Neural cell (in vitro differentiated cells): ENCODE measurements at regions not wholly inside any gene's neighbourhood (a gene's known extent, or its start where the extent isn't known, plus 50 kb on each side); places are given as distances from the start of the nearest gene placed in this dataset.

Source experiments
- H2AFZ ChIP-seq: fragments of 200-600, 300-800 bp; sonication (generic), shearing (Covaris generic); 2 replicates; pipeline ENCODE4 v1.6.0; 2014; ENCODE audit warnings: low read depth, mild to moderate bottlenecking, antibody characterized with exemption, low read length, moderate library complexity
- H3F3A ChIP-seq: fragments of 200-600 bp; shearing (Covaris generic); 2 replicates; pipeline ENCODE4 v1.6.1; 2016; ENCODE audit warnings: mild to moderate bottlenecking, moderate library complexity, mixed read lengths, antibody characterized with exemption, low read length; ENCODE audit not compliant: insufficient read depth, poor library complexity, severe bottlenecking
- H3K27ac ChIP-seq: fragments of 200-600, 300-800 bp; sonication (generic), shearing (Covaris generic); 2 replicates; pipeline ENCODE4 v1.5.1; 2014; ENCODE audit warnings: mild to moderate bottlenecking, low read length, moderate library complexity
- H3K27me3 ChIP-seq: fragments of 300-800, 200-600 bp; sonication (generic), shearing (Covaris generic); 2 replicates; pipeline ENCODE4 v1.6.0; 2014; ENCODE audit warnings: mild to moderate bottlenecking, low read depth, low read length, moderate library complexity; ENCODE audit not compliant: insufficient read depth
- H3K36me3 ChIP-seq: fragments of 300-800, 200-600 bp; sonication (generic), shearing (Covaris generic); 2 replicates; pipeline ENCODE4 v1.5.1; 2014; ENCODE audit warnings: mild to moderate bottlenecking, antibody characterized with exemption, low read length, moderate library complexity; ENCODE audit not compliant: insufficient read depth
- H3K4me2 ChIP-seq: fragments of 300-800, 200-600 bp; sonication (generic), shearing (Covaris generic); 2 replicates; pipeline ENCODE4 v1.6.0; 2014; ENCODE audit warnings: mild to moderate bottlenecking, low read length
- H3K4me3 ChIP-seq: fragments of 300-800, 200-600 bp; sonication (generic), shearing (Covaris generic); 2 replicates; pipeline ENCODE4 v1.5.1; 2014; ENCODE audit warnings: mild to moderate bottlenecking, low read length, moderate library complexity
- H3K79me2 ChIP-seq: fragments of 200-600 bp; shearing (Covaris generic); replicated peaks from 2 replicates; pipeline ENCODE4 v1.6.0; 2014; ENCODE audit warnings: mild to moderate bottlenecking, low read length, moderate library complexity; ENCODE audit not compliant: insufficient read depth
- H3K9ac ChIP-seq: fragments of 300-800, 200-600 bp; sonication (generic), shearing (Covaris generic); 2 replicates; pipeline ENCODE4 v1.6.1; 2016; ENCODE audit warnings: mild to moderate bottlenecking, low read length, mixed read lengths
- H3K9me2 ChIP-seq: fragments of 200-600 bp; shearing (Covaris generic); 2 replicates; pipeline ENCODE4 v1.6.1; 2016; ENCODE audit warnings: mild to moderate bottlenecking, low read length, mixed read lengths; ENCODE audit not compliant: insufficient read depth
- H3K9me3 ChIP-seq: fragments of 200-600, 300-800 bp; sonication (generic), shearing (Covaris generic); 2 replicates; pipeline ENCODE4 v1.6.1; 2016; ENCODE audit warnings: mild to moderate bottlenecking, mixed run types, low read length, moderate library complexity, mixed read lengths
- H4K20me1 ChIP-seq: fragments of 200-600 bp; shearing (Covaris generic); 2 replicates; pipeline ENCODE4 v1.6.1; 2016; ENCODE audit warnings: mild to moderate bottlenecking, mixed run types; ENCODE audit not compliant: insufficient read depth
- EP300 ChIP-seq: fragments of 450-650 bp; conservative IDR thresholded peaks from 2 replicates; pipeline ENCODE4 v1.6.1; 2014; ENCODE audit warnings: antibody characterized with exemption, mild to moderate bottlenecking, moderate library complexity; ENCODE audit not compliant: poor library complexity, severe bottlenecking
- EZH2 ChIP-seq: fragments of 200-600, 300-800 bp; shearing (Covaris generic), sonication (generic); IDR thresholded peaks from 2 replicates; pipeline ENCODE4 v1.6.1; 2014; ENCODE audit warnings: antibody characterized with exemption, low read length, borderline replicate concordance, mild to moderate bottlenecking; ENCODE audit not compliant: insufficient read depth, poor library complexity, severe bottlenecking
- MXI1 ChIP-seq: fragments of 450-650 bp; conservative IDR thresholded peaks from 2 replicates; pipeline ENCODE4 v1.6.1; 2014; ENCODE audit warnings: antibody characterized with exemption, mild to moderate bottlenecking; ENCODE audit not compliant: poor library complexity, severe bottlenecking
- POLR2AphosphoS5 ChIP-seq: IDR thresholded peaks from 2 replicates; pipeline ENCODE4 v1.6.1; 2012
- RAD21 ChIP-seq: fragments of 450-650 bp; conservative IDR thresholded peaks from 2 replicates; pipeline ENCODE4 v1.6.1; 2014; ENCODE audit warnings: antibody characterized with exemption, mild to moderate bottlenecking, moderate library complexity
- REST ChIP-seq: IDR thresholded peaks from 2 replicates; pipeline ENCODE4 v1.6.1; 2012; ENCODE audit warnings: borderline replicate concordance
- SMC3 ChIP-seq: fragments of 450-650 bp; conservative IDR thresholded peaks from 2 replicates; pipeline ENCODE4 v1.6.1; 2014; ENCODE audit warnings: antibody characterized with exemption, mild to moderate bottlenecking, moderate library complexity; ENCODE audit not compliant: poor library complexity
- TAF1 ChIP-seq: IDR thresholded peaks from 2 replicates; pipeline ENCODE4 v1.6.1; 2012; ENCODE audit warnings: low read depth
- TF ChIP-seq, protein P1 (sequence below): fragments of 450-650 bp; IDR thresholded peaks from 2 replicates; pipeline ENCODE4 v1.5.1; 2014; ENCODE audit warnings: antibody characterized with exemption, mild to moderate bottlenecking, moderate library complexity; ENCODE audit not compliant: poor library complexity, severe bottlenecking

GRCh38 chr2:74042606-74043005 lies 57.9 kb downstream of the TET3 start:
- Histone ChIP-seq H3F3A (no peaks in the 10 kb centered on the region), H3K36me3 (no peaks in the 10 kb centered on the region), H3K9me2 (no peaks in the 10 kb centered on the region), H3K9ac (no peak overlapping the region), H3K27ac (no peak overlapping the region), H3K4me3 (no peak overlapping the region), H2AFZ (no peak overlapping the region), H3K9me3 (no peaks in the 10 kb centered on the region), H3K79me2 (peaks cover 61% of the 10 kb centered on the region), H4K20me1 (peaks cover 16% of the 10 kb centered on the region), H3K4me2 (no peak overlapping the region), H3K27me3 (no peaks in the 10 kb centered on the region)
- no peak for TF ChIP-seq EP300
- TF ChIP-seq MXI1, result no peak
- TF ChIP-seq POLR2AphosphoS5, result no peak
- no peak for TF ChIP-seq TAF1
- no peak for TF ChIP-seq REST
- no peak for TF ChIP-seq RAD21
- no peak for TF ChIP-seq EZH2
- TF ChIP-seq SMC3, result no peak
- TF ChIP-seq, protein P1, sequence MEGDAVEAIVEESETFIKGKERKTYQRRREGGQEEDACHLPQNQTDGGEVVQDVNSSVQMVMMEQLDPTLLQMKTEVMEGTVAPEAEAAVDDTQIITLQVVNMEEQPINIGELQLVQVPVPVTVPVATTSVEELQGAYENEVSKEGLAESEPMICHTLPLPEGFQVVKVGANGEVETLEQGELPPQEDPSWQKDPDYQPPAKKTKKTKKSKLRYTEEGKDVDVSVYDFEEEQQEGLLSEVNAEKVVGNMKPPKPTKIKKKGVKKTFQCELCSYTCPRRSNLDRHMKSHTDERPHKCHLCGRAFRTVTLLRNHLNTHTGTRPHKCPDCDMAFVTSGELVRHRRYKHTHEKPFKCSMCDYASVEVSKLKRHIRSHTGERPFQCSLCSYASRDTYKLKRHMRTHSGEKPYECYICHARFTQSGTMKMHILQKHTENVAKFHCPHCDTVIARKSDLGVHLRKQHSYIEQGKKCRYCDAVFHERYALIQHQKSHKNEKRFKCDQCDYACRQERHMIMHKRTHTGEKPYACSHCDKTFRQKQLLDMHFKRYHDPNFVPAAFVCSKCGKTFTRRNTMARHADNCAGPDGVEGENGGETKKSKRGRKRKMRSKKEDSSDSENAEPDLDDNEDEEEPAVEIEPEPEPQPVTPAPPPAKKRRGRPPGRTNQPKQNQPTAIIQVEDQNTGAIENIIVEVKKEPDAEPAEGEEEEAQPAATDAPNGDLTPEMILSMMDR, result no peak

GRCh38 chr2:74043345-74044329 lies 58.9 kb downstream of the TET3 start:
- Histone ChIP-seq H3K79me2 (peaks cover 65% of the 10 kb centered on the region), H3K36me3 (peaks cover 5% of the 10 kb centered on the region), H4K20me1 (peaks cover 13% of the 10 kb centered on the region), H3F3A (no peaks in the 10 kb centered on the region), H3K4me2 (no peak overlapping the region), H3K27ac (no peak overlapping the region), H3K9me3 (no peaks in the 10 kb centered on the region), H3K4me3 (no peak overlapping the region), H3K27me3 (no peaks in the 10 kb centered on the region), H2AFZ (no peak overlapping the region), H3K9me2 (no peaks in the 10 kb centered on the region), H3K9ac (no peak overlapping the region)
- TF ChIP-seq, protein P1, result no peak
- no peak for TF ChIP-seq MXI1
- no peak for TF ChIP-seq EP300
- no peak for TF ChIP-seq REST
- TF ChIP-seq EZH2, result no peak
- TF ChIP-seq POLR2AphosphoS5, result no peak
- TF ChIP-seq SMC3, result no peak
- TF ChIP-seq RAD21, result no peak
- TF ChIP-seq TAF1, result no peak
